GM18867 (cell line): ENCODE measurements at regions not wholly inside any gene's neighbourhood (a gene's known extent, or its start where the extent isn't known, plus 50 kb on each side); places are given as distances from the start of the nearest gene placed in this dataset.

ENCODE experiments used
- ATAC-seq: cut with Tn5 transposase; IDR thresholded peaks from one replicate; pipeline ENCODE4 v1.9.1; 2021; ENCODE audit warnings: mild to moderate bottlenecking, moderate library complexity; ENCODE audit not compliant: unreplicated experiment

DNA sequence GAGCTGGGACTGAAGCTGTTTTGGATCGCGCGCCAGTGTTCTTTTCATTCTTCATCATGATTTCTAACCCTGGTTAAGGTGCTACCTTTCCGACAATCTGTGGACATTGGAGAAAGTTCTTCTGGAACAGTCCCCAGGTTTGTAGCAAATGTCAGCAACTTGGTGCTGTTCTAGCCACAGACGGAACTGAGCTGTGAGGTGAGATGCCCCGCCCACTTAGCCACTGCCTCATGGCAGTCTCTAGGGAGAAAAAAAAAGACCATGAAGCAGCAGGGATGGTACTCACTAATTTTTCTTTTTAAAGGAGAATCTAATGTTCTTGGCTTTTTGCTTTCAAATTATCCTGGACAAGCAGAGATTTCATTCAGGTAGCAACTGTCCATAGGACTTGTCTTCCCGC lies 72.1 kb upstream of the STK32A start:
- no peak for ATAC-seq

DNA sequence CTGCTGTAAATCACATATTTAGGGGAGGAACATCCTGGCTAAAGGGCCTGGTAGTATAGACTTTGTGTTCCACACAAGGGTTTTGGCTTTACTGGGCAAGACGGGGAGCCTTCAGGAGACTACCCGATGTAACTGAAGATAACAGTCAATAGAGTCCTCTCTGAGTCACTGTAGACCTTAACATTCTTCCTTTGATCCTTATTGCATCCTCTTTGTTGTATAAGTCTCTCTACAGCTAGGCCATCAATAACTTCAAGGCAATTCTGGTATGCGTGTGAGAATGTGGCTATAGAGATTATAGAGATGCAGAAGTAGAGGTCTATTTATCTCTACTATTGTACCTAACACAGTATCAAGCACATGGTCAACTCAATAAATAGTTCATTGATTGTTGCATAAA lies 67.3 kb upstream of the STK32A start:
- ATAC-seq = no peak

DNA sequence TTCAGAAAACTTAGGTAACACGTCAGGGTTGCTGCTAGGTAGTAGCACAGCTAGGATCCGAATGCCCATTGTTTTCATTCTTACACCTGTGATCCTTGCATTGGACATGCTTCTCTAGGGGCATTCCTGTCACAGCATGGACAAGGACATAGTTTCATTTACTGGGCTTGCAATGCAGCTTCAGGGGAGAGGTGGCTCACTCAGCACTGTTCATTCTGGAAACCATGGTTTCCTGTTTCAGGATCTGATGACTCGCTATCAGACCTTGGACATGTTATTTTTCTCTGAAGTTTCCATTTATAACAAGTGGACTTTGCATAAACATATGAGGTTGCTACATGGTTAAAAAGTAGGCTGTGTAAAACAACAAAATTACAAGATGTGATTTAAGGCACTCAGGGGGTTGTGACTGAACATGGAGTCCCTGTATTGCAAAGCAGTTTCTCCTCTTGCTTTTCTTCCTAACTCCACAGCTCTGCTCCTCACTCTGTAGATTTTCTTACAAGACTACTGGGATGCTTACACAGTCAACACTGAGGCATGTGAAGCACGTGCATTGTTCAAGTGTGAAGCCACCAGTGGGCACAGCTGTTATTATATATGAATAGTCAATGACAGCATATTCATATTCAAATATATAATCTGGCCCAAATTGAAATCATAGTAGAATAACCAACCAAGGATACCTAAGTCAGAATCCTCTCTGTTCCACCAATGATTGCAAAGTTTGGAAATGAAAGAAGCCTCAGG lies 66.1 kb upstream of the STK32A start:
- ATAC-seq = no peak

DNA sequence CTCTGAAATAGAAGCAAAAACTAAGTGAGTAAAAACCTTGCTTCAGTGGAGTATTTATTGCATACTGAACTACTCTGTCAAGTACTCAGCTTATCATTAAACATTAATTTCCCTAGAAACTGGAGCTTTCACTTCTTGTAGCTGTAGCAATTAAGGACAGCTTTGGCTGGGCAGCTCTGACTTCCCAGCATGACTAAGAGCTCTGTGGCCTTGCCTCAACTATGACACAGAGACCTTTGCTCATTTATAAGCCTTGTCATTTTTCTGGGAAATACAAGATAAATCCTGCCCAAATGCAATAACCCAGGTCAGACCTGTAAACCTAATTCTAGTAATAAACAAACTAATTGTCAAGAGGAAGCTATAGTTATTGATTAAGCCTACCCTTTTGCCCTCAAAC lies 65.4 kb upstream of the STK32A start:
- no peak for ATAC-seq

DNA sequence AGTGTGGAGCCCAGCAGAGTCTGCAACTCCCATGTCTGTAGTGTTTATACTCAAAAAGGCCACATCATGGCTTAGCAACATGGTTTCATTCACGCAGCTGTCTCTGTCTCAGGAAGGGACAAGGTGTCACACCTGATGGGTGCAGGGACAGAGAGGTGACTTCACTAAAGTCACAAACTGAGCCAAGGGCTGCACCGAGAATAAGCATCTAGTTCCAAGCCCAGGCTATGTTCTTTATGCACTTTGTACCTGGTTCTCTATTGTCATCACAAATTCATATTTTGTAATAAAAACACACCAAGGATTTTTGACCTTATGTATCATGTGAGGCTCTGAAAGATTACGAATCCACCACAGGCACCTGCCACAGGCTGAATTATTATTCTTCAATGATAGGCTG lies 64.9 kb upstream of the STK32A start:
- peak; percentile 38 for ATAC-seq

DNA sequence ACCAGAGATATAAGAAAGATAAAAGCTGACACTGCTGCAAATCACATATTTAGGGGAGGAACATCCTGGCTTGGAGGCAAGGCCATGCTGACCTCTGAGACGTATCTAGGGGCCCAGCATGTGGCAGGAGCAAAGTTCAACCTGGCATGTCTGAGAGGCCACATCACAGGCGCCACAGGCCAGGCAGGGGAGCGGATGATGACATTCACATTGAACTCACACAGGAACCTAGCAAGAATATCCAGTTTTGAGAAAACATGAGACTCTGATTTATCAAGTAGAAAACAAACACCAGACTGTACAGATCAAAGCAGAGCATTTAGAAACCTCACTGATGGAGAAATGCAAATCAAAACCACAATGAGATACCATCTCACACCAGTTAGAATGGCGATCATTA lies 64.2 kb upstream of the STK32A start:
- peak; percentile 70 for ATAC-seq

DNA sequence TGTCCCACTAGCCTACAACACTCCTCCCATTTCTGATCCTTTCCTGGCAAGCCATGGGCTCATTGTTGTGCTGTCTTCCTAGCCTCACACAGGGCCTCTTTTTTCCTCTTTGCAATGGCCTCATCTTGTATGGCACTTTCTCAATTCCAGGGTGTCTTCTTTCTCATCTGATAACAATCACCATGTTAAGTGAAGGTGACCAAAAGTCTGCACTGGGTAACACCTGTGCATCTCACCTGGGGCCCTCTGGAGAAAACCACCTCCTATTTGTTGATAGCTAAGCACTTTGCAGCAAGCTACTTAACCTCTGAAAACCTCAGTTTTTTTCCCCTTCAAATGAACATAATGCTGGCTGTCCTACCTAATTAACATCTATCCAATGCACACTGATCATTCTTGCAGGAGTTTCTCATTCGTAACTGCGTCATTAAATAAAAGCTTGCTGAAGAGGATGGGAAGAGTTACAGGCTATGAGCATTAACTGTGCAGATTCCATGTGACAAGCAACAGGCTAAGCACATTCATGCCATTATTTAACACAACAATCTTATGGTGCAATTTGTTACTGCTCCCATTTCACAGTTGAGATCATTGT lies 60.1 kb upstream of the STK32A start:
- no peak for ATAC-seq

DNA sequence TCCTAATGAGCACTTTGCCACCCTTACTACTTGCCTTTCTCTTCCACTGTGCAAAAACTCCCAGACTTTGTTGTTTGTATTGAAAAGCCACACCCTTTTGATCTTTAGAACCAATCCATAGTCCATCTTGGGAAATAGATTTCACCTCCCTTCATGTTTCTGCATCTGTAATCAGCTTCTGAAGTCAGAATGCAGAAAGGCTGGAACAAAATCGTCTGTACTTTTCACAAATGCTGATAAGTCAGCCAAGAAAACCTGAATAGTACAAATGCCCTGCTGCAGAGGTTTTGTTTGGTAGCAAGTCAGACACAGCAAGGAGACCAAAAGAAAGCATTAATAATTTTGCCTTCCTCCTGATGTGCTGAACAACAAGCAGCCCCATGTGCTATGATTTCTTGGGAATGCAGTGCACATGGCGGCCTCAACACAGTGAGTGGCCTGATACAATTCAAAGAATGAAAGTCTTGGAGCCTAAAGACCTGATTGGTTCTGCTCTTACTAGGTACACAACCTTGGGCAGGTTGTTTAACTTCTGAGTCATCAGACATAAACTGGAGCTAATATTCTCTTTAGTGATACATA lies 59.2 kb upstream of the STK32A start:
- ATAC-seq = no peak

DNA sequence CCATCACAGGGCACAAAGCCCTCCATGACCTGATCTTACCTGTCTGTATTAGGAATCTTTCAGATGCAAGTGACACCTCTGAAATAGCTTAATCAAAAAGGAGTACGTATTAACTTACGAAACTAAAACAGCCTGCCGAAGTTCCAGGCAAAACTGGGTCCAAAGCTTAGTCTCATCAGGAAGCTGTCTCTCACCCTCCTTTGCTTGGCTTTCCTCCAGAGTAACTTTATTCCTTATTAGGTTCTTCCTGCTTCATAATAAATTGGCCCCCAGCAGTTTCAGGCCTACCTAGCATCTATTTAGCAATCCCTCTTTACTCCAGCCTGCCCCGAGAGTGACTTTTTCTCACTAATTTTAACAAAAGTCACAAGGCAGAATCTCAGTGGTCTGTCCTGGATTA lies 58.4 kb upstream of the STK32A start:
- ATAC-seq = no peak

DNA sequence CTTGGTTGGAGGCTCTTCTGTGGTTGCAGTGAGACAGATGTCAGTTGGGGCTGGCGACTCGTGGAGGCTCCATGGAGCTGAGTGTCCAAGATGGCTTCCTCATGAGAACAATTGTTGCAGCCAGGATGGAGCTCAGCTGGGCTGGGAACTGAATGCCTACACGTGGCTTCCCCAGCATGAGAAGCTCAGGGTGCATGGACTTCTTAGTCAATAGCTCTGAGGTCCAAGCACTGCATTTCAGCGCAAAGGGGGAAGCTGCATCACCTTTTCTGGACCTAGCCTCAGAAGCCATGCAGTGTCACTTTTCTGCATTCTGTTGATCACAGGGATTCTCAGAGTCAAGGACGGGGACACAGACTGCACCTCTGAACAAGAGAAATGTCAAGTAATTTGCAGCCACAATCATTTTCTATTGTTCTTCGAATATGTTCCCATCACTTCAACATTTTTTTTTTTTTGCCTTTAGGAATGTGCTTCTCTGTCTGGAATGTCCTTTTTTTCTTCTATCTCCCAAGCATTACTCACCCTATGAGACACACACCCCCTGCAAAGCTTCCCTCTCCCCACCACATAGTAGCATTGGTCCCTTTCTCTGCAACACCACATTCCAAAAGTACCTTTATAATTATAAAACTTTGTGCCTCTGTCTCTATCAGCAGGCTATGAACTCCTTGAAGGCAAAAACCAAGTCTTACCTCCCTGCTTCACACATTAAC lies 57.5 kb upstream of the STK32A start:
- ATAC-seq = no peak

DNA sequence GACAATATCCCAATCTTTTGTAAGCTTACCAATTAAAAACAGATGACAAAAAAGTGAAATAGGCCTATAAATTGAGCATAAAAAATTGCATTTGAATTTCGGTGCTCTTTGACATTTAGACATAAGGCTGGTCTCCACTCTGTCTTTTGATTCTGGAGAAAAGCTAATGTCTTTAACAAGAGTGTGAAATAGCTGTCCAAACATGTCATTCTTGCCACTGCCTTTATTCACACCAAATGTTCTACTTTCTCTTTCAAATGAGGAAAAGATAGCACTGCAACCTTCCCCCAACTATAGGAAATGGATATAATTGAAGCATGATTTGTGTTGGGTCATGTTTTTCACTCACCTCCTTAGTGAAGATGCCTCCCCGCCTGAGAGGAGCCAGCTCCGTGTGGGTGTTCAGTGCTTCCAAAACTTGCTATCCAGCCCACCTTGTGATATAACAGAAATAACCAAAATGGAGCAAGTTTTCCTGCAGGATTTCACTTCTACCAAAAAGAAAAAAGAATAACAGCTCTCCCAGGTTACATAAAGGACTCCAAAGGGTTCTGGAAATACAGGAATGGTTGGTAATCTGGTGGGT lies 55.2 kb upstream of the STK32A start:
- ATAC-seq = no peak

DNA sequence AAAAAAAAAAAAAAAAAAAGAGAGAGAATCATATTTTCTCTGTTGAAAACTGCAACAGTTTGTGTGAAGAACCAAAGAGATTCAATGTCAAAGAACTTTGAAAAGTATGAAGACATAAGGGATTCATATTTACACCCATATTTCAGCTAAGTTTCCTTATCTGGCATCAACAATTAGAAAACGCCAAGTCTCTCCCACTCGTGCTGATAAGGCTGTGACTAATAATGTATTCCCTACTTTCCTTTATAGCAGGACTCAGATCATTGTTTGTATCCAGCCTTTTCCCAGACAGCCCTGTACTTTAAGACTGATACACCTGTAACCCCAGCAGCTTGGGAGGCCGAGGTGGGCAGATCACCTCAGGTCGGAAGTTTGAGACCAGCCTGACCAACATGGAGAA lies 54.1 kb upstream of the STK32A start:
- no peak for ATAC-seq
